HEK293 (cell line): ENCODE measurements at regions not wholly inside any gene's neighbourhood (a gene's known extent, or its start where the extent isn't known, plus 50 kb on each side); places are given as distances from the start of the nearest gene placed in this dataset.

Experiments
- CTCF ChIA-PET: fragments of 350-600 bp; formaldehyde crosslinking; extraction: SDS; loops from one replicate; lab custom pipeline; 2021; ENCODE audit warnings: antibody characterized with exemption; lab: Yijun Ruan, JAX
- POLR2A ChIA-PET: fragments of 300-600 bp; formaldehyde crosslinking; extraction: SDS; loops from one replicate; lab custom pipeline; 2020; ENCODE audit warnings: antibody characterized with exemption, inconsistent platforms; lab: Yijun Ruan, JAX
- H3K27ac ChIP-seq: fragments of 200-500 bp; sonication (Bioruptor generic); 2 replicates; pipeline ENCODE4 v1.5.1; 2014; ENCODE audit warnings: low read depth, low read length, control low read depth, inconsistent platforms; ENCODE audit errors: extremely low read depth
- H3K36me3 ChIP-seq, 2 experiments: fragments of 200-500 bp in 1 of 2; sonication (Bioruptor generic) in 1 of 2; 1 replicate in 1 of 2; 2 replicates in 1 of 2; pipeline ENCODE4 v1.5.1; 2014 to 2017; ENCODE audit warnings: inconsistent platforms in 2 of 2, low read length in 2 of 2; ENCODE audit not compliant: control insufficient read depth in 2 of 2, insufficient read depth in 1 of 2
- H3K4me1 ChIP-seq: fragments of 200-500 bp; sonication (Bioruptor generic); 2 replicates; pipeline ENCODE4 v1.5.1; 2014; ENCODE audit warnings: mild to moderate bottlenecking, low read length, inconsistent platforms; ENCODE audit not compliant: control insufficient read depth, insufficient read depth
- H3K4me3 ChIP-seq: 2 replicates; pipeline ENCODE4 v1.5.1; 2011; ENCODE audit warnings: low read depth, mild to moderate bottlenecking, control low read depth, low read length, moderate library complexity
- H3K9me3 ChIP-seq: fragments of 200-500 bp; sonication (Bioruptor generic); 2 replicates; pipeline ENCODE4 v1.5.1; 2014; ENCODE audit warnings: low read depth, low read length, inconsistent platforms; ENCODE audit not compliant: control insufficient read depth, insufficient read depth
- CTCF ChIP-seq: fragments of 450-650 bp; formaldehyde crosslinking; IDR thresholded peaks from 2 replicates; pipeline ENCODE4 v1.5.1; 2016; ENCODE audit warnings: missing biosample characterization, missing genetic modification characterization
- HOXC10 ChIP-seq: sonication (generic); formaldehyde crosslinking; IDR thresholded peaks from 2 replicates; pipeline ENCODE4 v1.8.1; 2023; ENCODE audit warnings: mild to moderate bottlenecking, missing genetic modification reagents
- KLF10 ChIP-seq: fragments of 450-650 bp; IDR thresholded peaks from 2 replicates; pipeline ENCODE4 v1.5.1; 2018; ENCODE audit warnings: missing biosample characterization, mild to moderate bottlenecking, missing genetic modification characterization
- MEIS1 ChIP-seq: sonication (generic); formaldehyde crosslinking; IDR thresholded peaks from 2 replicates; pipeline ENCODE4 v1.8.1; 2022; ENCODE audit warnings: missing genetic modification reagents, mild to moderate bottlenecking, borderline replicate concordance
- PRDM10 ChIP-seq: fragments of 450-650 bp; formaldehyde crosslinking; IDR thresholded peaks from 2 replicates; pipeline ENCODE4 v1.5.1; 2016; ENCODE audit warnings: missing biosample characterization, missing genetic modification characterization
- SCRT1 ChIP-seq: fragments of 450-650 bp; formaldehyde crosslinking; IDR thresholded peaks from 2 replicates; pipeline ENCODE4 v1.5.1; 2016; ENCODE audit warnings: missing biosample characterization, missing genetic modification characterization, borderline replicate concordance
- SP3 ChIP-seq: fragments of 450-650 bp; formaldehyde crosslinking; IDR thresholded peaks from 2 replicates; pipeline ENCODE4 v1.5.1; 2016; ENCODE audit warnings: missing biosample characterization, missing genetic modification characterization
- TCF7L2 ChIP-seq: IDR thresholded peaks from 2 replicates; pipeline ENCODE4 v1.6.1; 2011; ENCODE audit warnings: low read depth, mild to moderate bottlenecking, inconsistent platforms, low read length, moderate library complexity, borderline replicate concordance
- TRIM28 ChIP-seq: IDR thresholded peaks from 2 replicates; pipeline ENCODE4 v1.6.1; 2011; ENCODE audit warnings: low read length, control low read depth, borderline replicate concordance
- ZBTB11 ChIP-seq: fragments of 450-650 bp; formaldehyde crosslinking; conservative IDR thresholded peaks from 2 replicates; pipeline ENCODE4 v1.5.1; 2016; ENCODE audit warnings: low read depth, missing biosample characterization, missing genetic modification characterization
- ZBTB20 ChIP-seq: fragments of 450-650 bp; formaldehyde crosslinking; IDR thresholded peaks from 2 replicates; pipeline ENCODE4 v1.5.1; 2016; ENCODE audit warnings: missing biosample characterization, missing genetic modification characterization
- ZBTB26 ChIP-seq: fragments of 450-650 bp; formaldehyde crosslinking; optimal IDR thresholded peaks from 2 replicates; pipeline ENCODE3; 2016; ENCODE audit warnings: missing biosample characterization, mild to moderate bottlenecking, missing genetic modification characterization
- ZNF121 ChIP-seq: fragments of 450-650 bp; formaldehyde crosslinking; IDR thresholded peaks from 2 replicates; pipeline ENCODE4 v1.5.1; 2016; ENCODE audit warnings: missing biosample characterization, missing genetic modification characterization
- ZNF132 ChIP-seq: fragments of 450-650 bp; formaldehyde crosslinking; IDR thresholded peaks from 2 replicates; pipeline ENCODE4 v1.5.1; 2017; ENCODE audit warnings: missing biosample characterization, missing genetic modification characterization, borderline replicate concordance
- ZNF311 ChIP-seq: fragments of 450-650 bp; formaldehyde crosslinking; IDR thresholded peaks from 2 replicates; pipeline ENCODE4 v1.5.1; 2017; ENCODE audit warnings: missing biosample characterization, missing genetic modification characterization, borderline replicate concordance
- ZNF560 ChIP-seq: fragments of 450-650 bp; formaldehyde crosslinking; IDR thresholded peaks from 2 replicates; pipeline ENCODE4 v1.5.1; 2017; ENCODE audit warnings: missing biosample characterization, missing genetic modification characterization, borderline replicate concordance
- ZNF654 ChIP-seq: fragments of 450-650 bp; formaldehyde crosslinking; IDR thresholded peaks from 2 replicates; pipeline ENCODE4 v1.5.1; 2016; ENCODE audit warnings: low read depth, missing biosample characterization, missing genetic modification characterization
- ZNF660 ChIP-seq: fragments of 450-650 bp; IDR thresholded peaks from 2 replicates; pipeline ENCODE4 v1.5.1; 2018; ENCODE audit warnings: missing biosample characterization, mild to moderate bottlenecking, missing genetic modification characterization
- ZNF785 ChIP-seq: fragments of 450-650 bp; formaldehyde crosslinking; IDR thresholded peaks from 2 replicates; pipeline ENCODE4 v1.5.1; 2016; ENCODE audit warnings: missing biosample characterization, missing genetic modification characterization
- ZSCAN30 ChIP-seq: fragments of 450-650 bp; IDR thresholded peaks from 2 replicates; pipeline ENCODE4 v1.5.1; 2018; ENCODE audit warnings: missing biosample characterization, mild to moderate bottlenecking, missing genetic modification characterization, moderate library complexity
- ZSCAN4 ChIP-seq: fragments of 450-650 bp; formaldehyde crosslinking; IDR thresholded peaks from 2 replicates; pipeline ENCODE4 v1.5.1; 2017; ENCODE audit warnings: missing biosample characterization, missing genetic modification characterization

- Histone ChIP-seq H3K4me1 (no peaks in the 10 kb centered on the region), H3K36me3 (no peaks in the 10 kb centered on the region), H3K4me3 (no peak overlapping the region), H3K27ac (no peak overlapping the region), H3K9me3 (no peaks in the 10 kb centered on the region)
- TF ChIP-seq ZNF121 (peak; percentile 83), HOXC10 (CRISPR knock-in tag) (no peak), SP3 (tag by site-specific recombination) (no peak), ZBTB11 (no peak), ZNF560 (tag by site-specific recombination) (no peak), MEIS1 (CRISPR knock-in tag) (no peak), ZSCAN4 (tag by site-specific recombination) (no peak), SCRT1 (tag by site-specific recombination) (no peak), ZNF785 (no peak), KLF10 (tag by site-specific recombination) (no peak), ZNF132 (tag by site-specific recombination) (no peak), ZBTB26 (tag by site-specific recombination) (peak; percentile 20), ZNF654 (peak; percentile 71), TCF7L2 (no peak), PRDM10 (no peak), ZSCAN30 (no peak), ZBTB20 (0 out of 2 replicates have a peak, but pooled peaks have one; percentile 26), CTCF (tag by site-specific recombination) (peak; percentile 40; the same call in 1 of the 2 replicates), TRIM28 (0 out of 2 replicates have a peak, but pooled peaks have one; percentile 43), ZNF311 (no peak), ZNF660 (tag by site-specific recombination) (0 out of 2 replicates have a peak, but pooled peaks have one; percentile 22)
- POLR2A ChIA-PET: no interaction called here
- CTCF ChIA-PET: interaction anchor here (0.6 to 3.2 kb wide), 45 partner anchors 9 to 1275 kb away, joined by 3 to 25 read pairs (median 4); partner anchors contain the start of gene CCDC171
Measured at GRCh38 chr9:16133556-16134227, 580.8 kb downstream of the CCDC171 start.
